ENCODE measurements at regions not wholly inside any gene's neighbourhood (a gene's known extent, or its start where the extent isn't known, plus 50 kb on each side); places are given as distances from the start of the nearest gene placed in this dataset.

DNA sequence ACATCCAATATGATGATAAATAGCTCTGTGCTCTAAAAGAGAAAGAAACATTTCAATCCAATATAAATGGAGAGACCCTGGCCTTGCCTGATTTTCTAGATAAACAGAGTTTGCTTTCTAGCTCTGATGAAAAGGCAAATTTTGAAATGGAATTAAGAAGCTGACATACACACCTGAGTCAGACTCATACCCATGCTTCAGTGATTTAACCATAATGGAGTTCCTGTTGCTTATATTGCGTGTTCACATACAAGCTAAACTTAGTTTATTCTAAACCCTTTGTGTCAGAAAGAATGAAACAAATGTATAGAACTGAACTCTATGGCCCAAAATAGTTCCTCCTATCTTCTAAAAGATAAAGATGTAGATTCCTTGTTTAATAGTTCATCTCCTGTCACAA is 760.8 kb upstream of the ARPP21 start:
- TF ChIP-seq, protein P1, sequence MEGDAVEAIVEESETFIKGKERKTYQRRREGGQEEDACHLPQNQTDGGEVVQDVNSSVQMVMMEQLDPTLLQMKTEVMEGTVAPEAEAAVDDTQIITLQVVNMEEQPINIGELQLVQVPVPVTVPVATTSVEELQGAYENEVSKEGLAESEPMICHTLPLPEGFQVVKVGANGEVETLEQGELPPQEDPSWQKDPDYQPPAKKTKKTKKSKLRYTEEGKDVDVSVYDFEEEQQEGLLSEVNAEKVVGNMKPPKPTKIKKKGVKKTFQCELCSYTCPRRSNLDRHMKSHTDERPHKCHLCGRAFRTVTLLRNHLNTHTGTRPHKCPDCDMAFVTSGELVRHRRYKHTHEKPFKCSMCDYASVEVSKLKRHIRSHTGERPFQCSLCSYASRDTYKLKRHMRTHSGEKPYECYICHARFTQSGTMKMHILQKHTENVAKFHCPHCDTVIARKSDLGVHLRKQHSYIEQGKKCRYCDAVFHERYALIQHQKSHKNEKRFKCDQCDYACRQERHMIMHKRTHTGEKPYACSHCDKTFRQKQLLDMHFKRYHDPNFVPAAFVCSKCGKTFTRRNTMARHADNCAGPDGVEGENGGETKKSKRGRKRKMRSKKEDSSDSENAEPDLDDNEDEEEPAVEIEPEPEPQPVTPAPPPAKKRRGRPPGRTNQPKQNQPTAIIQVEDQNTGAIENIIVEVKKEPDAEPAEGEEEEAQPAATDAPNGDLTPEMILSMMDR (IDR thresholded peaks at IDR 0.05) = no peak
- TF ChIP-seq POLR2A (IDR thresholded peaks at IDR 0.05) = no peak

All from lower leg skin (tissue), 3 donors.